Neutrophil (primary cell): ENCODE measurements at regions not wholly inside any gene's neighbourhood (a gene's known extent, or its start where the extent isn't known, plus 50 kb on each side); places are given as distances from the start of the nearest gene placed in this dataset.

Source experiments
- H3K27ac ChIP-seq: fragments of 200-600 bp; sonication (generic); 2 replicates; pipeline ENCODE4 v1.5.1; 2016; ENCODE audit warnings: mild to moderate bottlenecking, moderate library complexity
- H3K27me3 ChIP-seq: fragments of 200-600 bp; sonication (generic); 2 replicates; pipeline ENCODE4 v1.6.0; 2016; ENCODE audit warnings: mild to moderate bottlenecking
- H3K36me3 ChIP-seq: fragments of 200-600 bp; sonication (generic); 2 replicates; pipeline ENCODE4 v1.5.1; 2017
- H3K4me1 ChIP-seq, 2 experiments: fragments of 200-600 bp in 1 of 2; sonication (generic) in 1 of 2; 1 replicate in 1 of 2; 2 replicates in 1 of 2; pipeline versions ENCODE4 v1.5.1 to v1.6.1; 2013 to 2016; ENCODE audit warnings: low read depth in 1 of 2, low read length in 1 of 2, mild to moderate bottlenecking in 1 of 2, moderate library complexity in 1 of 2; ENCODE audit not compliant: control insufficient read depth in 1 of 2, insufficient read depth in 1 of 2
- H3K4me3 ChIP-seq, 2 experiments: fragments of 200-600 bp in 1 of 2; sonication (generic) in 1 of 2; 1 replicate in 1 of 2; 2 replicates in 1 of 2; pipeline ENCODE4 v1.5.1; 2013 to 2016; ENCODE audit warnings: low read depth in 1 of 2, low read length in 1 of 2, mild to moderate bottlenecking in 1 of 2, moderate library complexity in 1 of 2
- H3K9me3 ChIP-seq: fragments of 200-600 bp; sonication (generic); 2 replicates; pipeline ENCODE4 v1.5.1; 2016
- TF ChIP-seq, protein P1 (sequence below): fragments of 200-600 bp; sonication (generic); IDR thresholded peaks from 2 replicates; pipeline ENCODE4 v1.5.1; 2016; ENCODE audit warnings: antibody characterized with exemption

- H3K27me3 ChIP-seq, result no peaks in the 10 kb centered on the region
Observed at GRCh38 chr4:81580346-81580993, 108.8 kb upstream of the RASGEF1B start.

GRCh38 chr4:81577392-81577791, 105.7 kb upstream of the RASGEF1B start:
- Histone ChIP-seq H3K36me3 (no peaks in the 10 kb centered on the region), H3K4me1 (no peaks in the 10 kb centered on the region), H3K9me3 (no peaks in the 10 kb centered on the region), H3K27me3 (no peaks in the 10 kb centered on the region), H3K4me3 (no peak overlapping the region), H3K27ac (no peak overlapping the region)
- TF ChIP-seq, protein P1, sequence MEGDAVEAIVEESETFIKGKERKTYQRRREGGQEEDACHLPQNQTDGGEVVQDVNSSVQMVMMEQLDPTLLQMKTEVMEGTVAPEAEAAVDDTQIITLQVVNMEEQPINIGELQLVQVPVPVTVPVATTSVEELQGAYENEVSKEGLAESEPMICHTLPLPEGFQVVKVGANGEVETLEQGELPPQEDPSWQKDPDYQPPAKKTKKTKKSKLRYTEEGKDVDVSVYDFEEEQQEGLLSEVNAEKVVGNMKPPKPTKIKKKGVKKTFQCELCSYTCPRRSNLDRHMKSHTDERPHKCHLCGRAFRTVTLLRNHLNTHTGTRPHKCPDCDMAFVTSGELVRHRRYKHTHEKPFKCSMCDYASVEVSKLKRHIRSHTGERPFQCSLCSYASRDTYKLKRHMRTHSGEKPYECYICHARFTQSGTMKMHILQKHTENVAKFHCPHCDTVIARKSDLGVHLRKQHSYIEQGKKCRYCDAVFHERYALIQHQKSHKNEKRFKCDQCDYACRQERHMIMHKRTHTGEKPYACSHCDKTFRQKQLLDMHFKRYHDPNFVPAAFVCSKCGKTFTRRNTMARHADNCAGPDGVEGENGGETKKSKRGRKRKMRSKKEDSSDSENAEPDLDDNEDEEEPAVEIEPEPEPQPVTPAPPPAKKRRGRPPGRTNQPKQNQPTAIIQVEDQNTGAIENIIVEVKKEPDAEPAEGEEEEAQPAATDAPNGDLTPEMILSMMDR, result no peak

More at GRCh38 chr4:81580346-81580993, 108.8 kb upstream of the RASGEF1B start:
- no peaks in the 10 kb centered on the region for H3K36me3 ChIP-seq
- H3K4me1 ChIP-seq, result no peaks in the 10 kb centered on the region
- TF ChIP-seq, protein P1, result no peak
- no peak overlapping the region for H3K27ac ChIP-seq
- no peak overlapping the region for H3K4me3 ChIP-seq
- H3K9me3 ChIP-seq, result no peaks in the 10 kb centered on the region

GRCh38 chr4:81574991-81575390, 103.3 kb upstream of the RASGEF1B start:
- Histone ChIP-seq H3K36me3 (no peaks in the 10 kb centered on the region), H3K27me3 (no peaks in the 10 kb centered on the region)

GRCh38 chr4:81573840-81574239, 102.1 kb upstream of the RASGEF1B start:
- TF ChIP-seq, protein P1, result no peak
- no peaks in the 10 kb centered on the region for H3K9me3 ChIP-seq
- no peaks in the 10 kb centered on the region for H3K36me3 ChIP-seq
- no peaks in the 10 kb centered on the region for H3K27me3 ChIP-seq
- H3K27ac ChIP-seq, result no peak overlapping the region
- no peak overlapping the region for H3K4me3 ChIP-seq
- H3K4me1 ChIP-seq, result no peaks in the 10 kb centered on the region

More at GRCh38 chr4:81574991-81575390, 103.3 kb upstream of the RASGEF1B start:
- TF ChIP-seq, protein P1, result no peak
- no peak overlapping the region for H3K4me3 ChIP-seq
- H3K4me1 ChIP-seq, result no peaks in the 10 kb centered on the region
- no peak overlapping the region for H3K27ac ChIP-seq
- H3K9me3 ChIP-seq, result no peaks in the 10 kb centered on the region

DNA sequence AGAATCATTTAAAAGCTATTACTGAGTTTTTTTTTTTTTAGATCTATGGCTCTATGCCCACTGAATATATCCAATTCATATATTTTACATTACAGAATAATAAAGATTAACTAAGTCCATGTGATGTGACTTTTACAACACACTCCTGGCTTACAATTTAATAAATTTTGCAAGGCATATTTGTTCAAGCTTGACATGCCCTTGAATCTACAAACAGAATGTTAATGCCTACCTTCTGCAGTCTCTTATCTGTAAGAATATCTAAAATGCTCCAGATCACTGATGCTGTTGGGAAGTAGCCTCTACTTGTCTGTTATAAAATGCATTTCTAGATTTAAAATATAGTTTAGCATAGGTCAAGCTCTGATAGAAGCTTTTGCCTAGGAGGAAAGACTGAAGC, 100.7 kb upstream of the RASGEF1B start:
- Histone ChIP-seq H3K4me3 (no peak overlapping the region), H3K4me1 (no peaks in the 10 kb centered on the region), H3K27me3 (no peaks in the 10 kb centered on the region), H3K36me3 (no peaks in the 10 kb centered on the region), H3K9me3 (no peaks in the 10 kb centered on the region), H3K27ac (no peak overlapping the region)
- TF ChIP-seq, protein P1, result no peak
